Ovary (tissue), 7 donors: ENCODE measurements at regions not wholly inside any gene's neighbourhood (a gene's known extent, or its start where the extent isn't known, plus 50 kb on each side); places are given as distances from the start of the nearest gene placed in this dataset.

Experiments
- DNase-seq, 5 donors: peaks; one replicate each; pipeline ENCODE4 v3.0.0-alpha.2; 2019 to 2020
- H3K27ac ChIP-seq, 2 donors: fragments of 200-600 bp; one replicate each; pipeline versions ENCODE4 v1.5.1 to v1.8.0; 2019 to 2022
- H3K27me3 ChIP-seq: fragments of 200-600 bp; one replicate; pipeline ENCODE4 v1.8.0; 2022
- H3K36me3 ChIP-seq: fragments of 200-600 bp; sonication (generic); one replicate; pipeline ENCODE4 v1.5.1; 2019
- H3K4me1 ChIP-seq: one replicate; pipeline ENCODE4 v1.8.1; 2013; ENCODE audit warnings: mild to moderate bottlenecking, moderate library complexity; ENCODE audit not compliant: insufficient read depth
- H3K4me3 ChIP-seq: fragments of 200-600 bp; sonication (generic); one replicate; pipeline ENCODE4 v1.5.1; 2017
- H3K9me3 ChIP-seq, 2 donors: fragments of 200-600 bp in 1 of 2; sonication (generic) in 1 of 2; one replicate each; pipeline versions ENCODE4 v1.5.1 to v1.8.1; 2013 to 2019; ENCODE audit warnings: mild to moderate bottlenecking in 1 of 2, moderate library complexity in 1 of 2
- CTCF ChIP-seq, 3 donors: fragments of 450-650 bp in 2 of 3; fragments of 200-600 bp in 1 of 3; IDR thresholded peaks; one replicate each; pipeline versions ENCODE4 v1.5.1 to v1.8.0; 2016 to 2022; ENCODE audit warnings: antibody characterized with exemption in 3 of 3, mild to moderate bottlenecking in 1 of 3
- EP300 ChIP-seq: sonication (generic); formaldehyde crosslinking; IDR thresholded peaks from one replicate; pipeline ENCODE4 v1.6.1; 2017; ENCODE audit warnings: antibody characterized with exemption
- POLR2A ChIP-seq: fragments of 450-650 bp; IDR thresholded peaks from one replicate; pipeline ENCODE4 v1.6.1; 2017; ENCODE audit warnings: antibody characterized with exemption, mild to moderate bottlenecking, moderate library complexity
- WGBS, 3 donors: extraction: QIAGEN DNeasy Blood & Tissue Kit in 1 of 3; methylation state at CpG; one replicate each; pipeline versions ENCODE4 v1.1.5 to v1.1.7; 2013 to 2017; 5-methylcytosine and 5-hydroxymethylcytosine counted together
- intact Hi-C, 4 donors: fragments of 100-400 bp; cut with DNase I; formaldehyde crosslinking; loops; one replicate each; pipeline versions ENCODE4 v1.11.0 to v1.15.1; 2022 to 2023
- donor health status: DM: no; HTN: no; CAD: no; lungs with moderate emphysema.
- donor health status: DM: no; HTN: no; CAD: no.
- donor health status: Bipolar disorder and iron deficiency.
- donor health status: DM: no; HTN: no; CAD: no.
- donor health status: DM: yes; HTN: yes; CAD: no.

DNA sequence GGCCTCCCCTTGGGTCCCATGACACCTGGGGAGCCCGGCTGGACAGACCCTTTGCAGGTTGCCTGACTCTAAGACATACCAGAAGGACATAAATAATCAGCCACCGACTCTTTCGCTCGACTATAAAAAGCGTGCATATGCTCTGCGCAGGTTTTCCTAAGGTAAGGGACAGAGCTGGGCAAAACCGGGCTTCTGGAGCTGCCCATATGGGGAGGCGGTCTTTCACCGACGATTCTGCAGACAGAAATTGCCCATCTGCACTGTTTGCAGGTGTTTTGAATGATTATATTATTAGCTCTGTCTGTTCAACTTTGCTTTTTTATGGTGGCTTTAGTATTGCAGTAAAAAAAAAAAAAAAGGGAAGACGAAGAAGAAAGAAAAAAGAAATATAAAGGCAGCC lies 347.2 kb downstream of the TSHZ3 start:
- TF ChIP-seq CTCF (IDR thresholded peaks at IDR 0.05) (no peak), EP300 (no peak), POLR2A (no peak)
- Histone ChIP-seq H3K27ac (no peak overlapping the region), H3K4me1 (no peaks in the 10 kb centered on the region), H3K4me3 (no peak overlapping the region), H3K9me3 (peaks cover 0 to 2% of the 10 kb centered on the region in 2 donors), H3K36me3 (no peaks in the 10 kb centered on the region), H3K27me3 (no peaks in the 10 kb centered on the region)
- WGBS, 3 donors, result 72 to 80% (median 75%) methylated on average over 11 of the region's 11 CpGs
- intact Hi-C loops, result no loop called here
- DNase-seq, result no peak

DNA sequence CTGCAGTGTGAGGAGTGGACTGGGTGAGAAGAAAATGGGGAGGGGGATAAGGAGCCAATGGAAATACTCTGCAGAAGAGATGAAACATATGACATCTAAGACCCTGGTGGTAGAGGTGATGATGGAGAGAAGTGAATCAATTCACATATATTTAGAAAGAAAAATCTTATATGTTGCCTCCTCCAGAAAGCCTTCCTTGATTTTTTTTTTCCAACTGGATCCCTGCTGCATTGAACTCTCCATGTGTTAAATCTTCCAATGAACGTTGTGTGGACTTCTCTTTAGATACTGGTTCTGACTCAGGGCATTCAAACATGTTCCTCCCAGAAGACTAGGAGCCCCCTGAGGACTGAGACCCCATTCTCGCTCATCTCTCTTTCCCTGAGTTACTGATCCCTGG lies 348.3 kb downstream of the TSHZ3 start:
- DNase-seq, result no peak
- Histone ChIP-seq H3K27ac (no peak overlapping the region), H3K27me3 (no peaks in the 10 kb centered on the region), H3K9me3 (peaks cover 0 to 2% of the 10 kb centered on the region in 2 donors), H3K4me3 (no peak overlapping the region), H3K36me3 (no peaks in the 10 kb centered on the region), H3K4me1 (no peaks in the 10 kb centered on the region)
- no peak for TF ChIP-seq CTCF (IDR thresholded peaks at IDR 0.05)
- TF ChIP-seq POLR2A, result no peak
- no peak for TF ChIP-seq EP300
- intact Hi-C loops, result no loop called here
- 73 to 82% (median 77%) methylated on average over 2 of the region's 2 CpGs for WGBS, 3 donors

GRCh38 chr19:30999726-31000125 lies 349.5 kb downstream of the TSHZ3 start:
- Histone ChIP-seq H3K36me3 (no peaks in the 10 kb centered on the region), H3K4me1 (no peaks in the 10 kb centered on the region), H3K4me3 (no peak overlapping the region), H3K27me3 (no peaks in the 10 kb centered on the region), H3K9me3 (peaks cover 0 to 2% of the 10 kb centered on the region in 2 donors), H3K27ac (no peak overlapping the region)
- DNase-seq, result no peak
- TF ChIP-seq EP300, result no peak
- WGBS, 3 donors, result 58 to 62% (median 62%) methylated on average over 2 of the region's 2 CpGs
- intact Hi-C loops, result no loop called here

DNA sequence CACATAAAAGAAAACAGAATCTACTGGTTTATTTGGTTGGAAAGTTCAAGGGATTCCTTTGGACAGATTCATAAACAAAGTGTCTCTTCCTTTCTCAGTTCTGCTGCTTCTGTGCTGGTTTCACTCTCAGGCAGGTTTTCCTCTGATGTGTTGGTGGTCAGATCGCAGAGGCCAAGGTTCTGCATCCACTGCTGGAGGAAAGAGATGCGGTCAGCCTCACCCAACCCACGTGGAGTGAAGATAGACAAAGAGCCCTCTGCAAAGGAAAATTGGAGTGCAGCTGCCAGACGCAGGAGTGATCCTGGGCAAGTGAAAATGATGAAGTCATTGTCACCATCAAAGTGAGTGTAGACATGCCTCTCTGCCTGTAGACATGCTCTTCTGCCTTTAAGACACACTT lies 352.0 kb downstream of the TSHZ3 start:
- WGBS, 3 donors, result 50 to 76% (median 67%) methylated on average over 4 of the region's 4 CpGs
- Histone ChIP-seq H3K27ac (no peak overlapping the region), H3K36me3 (no peaks in the 10 kb centered on the region), H3K9me3 (peaks cover 0 to 2% of the 10 kb centered on the region in 2 donors), H3K27me3 (no peaks in the 10 kb centered on the region), H3K4me3 (no peak overlapping the region), H3K4me1 (no peaks in the 10 kb centered on the region)
- TF ChIP-seq CTCF (IDR thresholded peaks at IDR 0.05), result no peak
- no peak for TF ChIP-seq POLR2A
- no peak for TF ChIP-seq EP300
- intact Hi-C loops, result no loop called here
- no peak for DNase-seq

DNA sequence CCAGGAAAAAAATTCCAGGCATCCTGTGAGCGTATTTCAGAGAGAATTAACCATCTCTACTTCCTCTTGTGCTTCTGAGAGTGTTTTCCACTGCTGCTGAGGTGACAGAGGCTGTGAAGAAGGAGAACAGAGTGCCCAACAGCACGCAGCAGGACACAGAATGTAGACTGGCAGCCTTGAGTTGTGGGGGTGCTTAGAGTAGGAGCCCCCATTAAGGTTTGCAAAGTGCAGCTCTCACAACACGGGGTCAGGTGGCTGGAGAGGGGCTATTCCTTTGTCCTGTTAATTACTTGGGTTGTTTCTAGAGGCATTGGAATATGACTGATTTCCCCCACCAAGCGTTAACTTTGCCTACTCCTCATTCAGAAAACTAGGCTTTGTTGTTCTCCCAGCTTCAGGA lies 370.6 kb downstream of the TSHZ3 start:
- Histone ChIP-seq H3K27me3 (peaks cover 3% of the 10 kb centered on the region), H3K4me1 (no peaks in the 10 kb centered on the region), H3K9me3 (peaks cover 0 to 9% of the 10 kb centered on the region in 2 donors), H3K36me3 (no peaks in the 10 kb centered on the region), H3K4me3 (no peak overlapping the region), H3K27ac (no peak overlapping the region)
- TF ChIP-seq CTCF (IDR thresholded peaks at IDR 0.05) (no peak), POLR2A (no peak), EP300 (no peak)
- 65 to 67% (median 66%) methylated on average over 4 of the region's 4 CpGs for WGBS, 3 donors
- DNase-seq, result no peak
- intact Hi-C loops, result no loop called here
